ENCODE measurements at regions not wholly inside any gene's neighbourhood (a gene's known extent, or its start where the extent isn't known, plus 50 kb on each side); places are given as distances from the start of the nearest gene placed in this dataset.
A peak's percentile ranks its signal among the peaks of the same experiment; 100 is the strongest.

DNA sequence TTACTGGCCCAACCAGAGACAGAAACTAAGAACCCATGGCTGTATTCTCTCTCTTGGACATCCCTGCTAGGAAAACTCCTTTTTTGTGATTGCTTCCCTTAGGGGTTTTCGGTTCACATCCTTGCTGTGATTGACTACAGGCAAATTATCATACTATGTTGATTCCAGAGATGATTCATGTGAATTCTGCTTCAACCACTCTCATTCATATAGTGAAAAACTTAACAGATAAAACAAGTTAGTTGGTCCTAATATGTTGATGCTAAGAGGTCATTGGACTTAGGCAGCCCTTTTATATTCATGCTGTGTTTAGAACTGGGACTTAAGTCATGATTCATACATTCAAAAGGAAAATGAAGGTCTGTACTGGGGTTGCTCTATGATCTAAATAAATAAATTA is 76.9 kb upstream of the CCN2 start:
- H3K4me1 ChIP-seq = peaks cover 16% of the 10 kb centered on the region
- H4K20me1 ChIP-seq (ENCODE audit: low read depth) = no peaks in the 10 kb centered on the region
- no peak for DNase-seq (ENCODE audit: low spot score)
- Mint-ChIP-seq H3K9me3 (no peaks in the 10 kb centered on the region), H3K36me3 (no peaks in the 10 kb centered on the region), H3K27ac (no peak overlapping the region), H3K27me3 (ENCODE audit: insufficient read depth, low read depth) (no peaks in the 10 kb centered on the region), H3K4me1 (peaks cover 15% of the 10 kb centered on the region), H3K4me3 (no peak overlapping the region)
- no peaks in the 10 kb centered on the region for H3K79me2 ChIP-seq (ENCODE audit: low read depth)
- no peaks in the 10 kb centered on the region for H3K27me3 ChIP-seq
- no peak overlapping the region for H2AFZ ChIP-seq (replicated peaks)
- no peak overlapping the region for H3K4me2 ChIP-seq
- TF ChIP-seq EZH2 (IDR thresholded peaks at IDR 0.05) (no peak), EZH2phosphoT487 (IDR thresholded peaks at IDR 0.05) (no peak)
- TF ChIP-seq, protein P1, sequence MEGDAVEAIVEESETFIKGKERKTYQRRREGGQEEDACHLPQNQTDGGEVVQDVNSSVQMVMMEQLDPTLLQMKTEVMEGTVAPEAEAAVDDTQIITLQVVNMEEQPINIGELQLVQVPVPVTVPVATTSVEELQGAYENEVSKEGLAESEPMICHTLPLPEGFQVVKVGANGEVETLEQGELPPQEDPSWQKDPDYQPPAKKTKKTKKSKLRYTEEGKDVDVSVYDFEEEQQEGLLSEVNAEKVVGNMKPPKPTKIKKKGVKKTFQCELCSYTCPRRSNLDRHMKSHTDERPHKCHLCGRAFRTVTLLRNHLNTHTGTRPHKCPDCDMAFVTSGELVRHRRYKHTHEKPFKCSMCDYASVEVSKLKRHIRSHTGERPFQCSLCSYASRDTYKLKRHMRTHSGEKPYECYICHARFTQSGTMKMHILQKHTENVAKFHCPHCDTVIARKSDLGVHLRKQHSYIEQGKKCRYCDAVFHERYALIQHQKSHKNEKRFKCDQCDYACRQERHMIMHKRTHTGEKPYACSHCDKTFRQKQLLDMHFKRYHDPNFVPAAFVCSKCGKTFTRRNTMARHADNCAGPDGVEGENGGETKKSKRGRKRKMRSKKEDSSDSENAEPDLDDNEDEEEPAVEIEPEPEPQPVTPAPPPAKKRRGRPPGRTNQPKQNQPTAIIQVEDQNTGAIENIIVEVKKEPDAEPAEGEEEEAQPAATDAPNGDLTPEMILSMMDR (IDR thresholded peaks at IDR 0.05) = no peak
- H3F3A ChIP-seq (ENCODE audit: low read depth) = no peaks in the 10 kb centered on the region
- H3K9me3 ChIP-seq (ENCODE audit: low read depth) = no peaks in the 10 kb centered on the region
- H3K36me3 ChIP-seq = no peaks in the 10 kb centered on the region
- no peak overlapping the region for H3K27ac ChIP-seq
- H3K9ac ChIP-seq = no peak overlapping the region
- no peak overlapping the region for H3K4me3 ChIP-seq

DNA sequence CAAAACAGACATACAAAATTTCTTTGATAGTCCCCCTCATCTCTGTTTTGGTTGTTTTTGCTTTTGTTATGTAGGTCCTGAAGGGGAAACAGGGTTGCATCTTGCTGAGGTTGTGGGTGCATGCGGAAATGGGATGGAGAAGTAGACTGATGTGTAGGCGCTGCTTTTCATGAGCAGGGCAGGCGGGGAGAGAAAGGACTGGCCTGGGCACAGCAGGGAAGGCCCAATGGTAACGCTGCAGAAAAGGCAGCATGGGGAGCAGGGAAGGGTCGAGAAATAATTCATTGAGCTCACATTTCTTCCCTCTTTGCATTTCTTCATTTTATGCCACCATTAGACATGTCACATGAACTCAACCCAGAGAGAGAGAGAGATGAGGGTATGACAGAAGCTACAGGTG is 74.3 kb upstream of the CCN2 start:
- Histone ChIP-seq H3K4me2 (peak overlapping the region; percentile 8), H2AFZ (replicated peaks) (peak overlapping the region; percentile 51), H3K4me3 (no peak overlapping the region), H3K27ac (no peak overlapping the region), H3K9me3 (ENCODE audit: low read depth) (no peaks in the 10 kb centered on the region), H3K79me2 (ENCODE audit: low read depth) (no peaks in the 10 kb centered on the region), H3F3A (ENCODE audit: low read depth) (no peaks in the 10 kb centered on the region), H3K27me3 (no peaks in the 10 kb centered on the region), H3K4me1 (peaks cover 18% of the 10 kb centered on the region), H3K36me3 (no peaks in the 10 kb centered on the region), H3K9ac (no peak overlapping the region), H4K20me1 (ENCODE audit: low read depth) (no peaks in the 10 kb centered on the region)
- Mint-ChIP-seq H3K9me3 (no peaks in the 10 kb centered on the region), H3K27ac (peak overlapping the region; percentile 19), H3K27me3 (ENCODE audit: insufficient read depth, low read depth) (no peaks in the 10 kb centered on the region), H3K36me3 (no peaks in the 10 kb centered on the region), H3K4me3 (no peak overlapping the region), H3K4me1 (peaks cover 29% of the 10 kb centered on the region)
- TF ChIP-seq, protein P1 (IDR thresholded peaks at IDR 0.05) = no peak
- TF ChIP-seq EZH2phosphoT487 (IDR thresholded peaks at IDR 0.05) (no peak), EZH2 (IDR thresholded peaks at IDR 0.05) (no peak)
- DNase-seq (ENCODE audit: low spot score) = no peak

DNA sequence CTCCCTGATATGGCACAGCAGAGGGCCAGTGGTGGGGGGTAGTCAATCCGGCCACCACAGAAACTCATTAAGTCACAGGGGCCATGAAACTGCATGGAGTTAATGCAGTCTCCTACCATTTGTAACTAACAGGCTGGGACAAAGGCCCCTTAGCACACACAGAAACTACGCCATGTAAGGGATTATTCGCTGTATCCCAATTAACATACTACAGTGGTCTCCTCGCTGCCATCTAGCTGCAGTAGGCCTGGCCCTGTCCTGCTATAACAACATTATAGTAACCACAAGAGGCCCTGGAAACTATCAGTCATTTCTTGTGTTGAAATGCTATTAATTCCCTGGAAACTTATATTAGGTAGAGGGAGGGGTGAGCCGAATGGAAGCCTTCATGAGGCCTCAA is 72.3 kb upstream of the CCN2 start:
- Histone ChIP-seq H3K27ac (no peak overlapping the region), H3K79me2 (ENCODE audit: low read depth) (no peaks in the 10 kb centered on the region), H3F3A (ENCODE audit: low read depth) (no peaks in the 10 kb centered on the region), H4K20me1 (ENCODE audit: low read depth) (no peaks in the 10 kb centered on the region), H2AFZ (replicated peaks) (peak overlapping the region; percentile 12), H3K27me3 (no peaks in the 10 kb centered on the region), H3K9me3 (ENCODE audit: low read depth) (no peaks in the 10 kb centered on the region), H3K4me1 (peaks cover 18% of the 10 kb centered on the region), H3K9ac (no peak overlapping the region), H3K4me3 (no peak overlapping the region), H3K4me2 (no peak overlapping the region), H3K36me3 (no peaks in the 10 kb centered on the region)
- H3K27me3 Mint-ChIP-seq (ENCODE audit: insufficient read depth, low read depth) = no peaks in the 10 kb centered on the region
- H3K4me1 Mint-ChIP-seq = peaks cover 35% of the 10 kb centered on the region
- peak overlapping the region; percentile 50 for H3K27ac Mint-ChIP-seq
- H3K9me3 Mint-ChIP-seq = no peaks in the 10 kb centered on the region
- H3K36me3 Mint-ChIP-seq = no peaks in the 10 kb centered on the region
- TF ChIP-seq, protein P1 (IDR thresholded peaks at IDR 0.05) = peak; percentile 42
- no peak for TF ChIP-seq EZH2 (IDR thresholded peaks at IDR 0.05)
- TF ChIP-seq EZH2phosphoT487 (IDR thresholded peaks at IDR 0.05) = no peak
- H3K4me3 Mint-ChIP-seq = no peak overlapping the region
- DNase-seq (ENCODE audit: low spot score) = peak; percentile 71

Data from neural progenitor cell (in vitro differentiated cells).